ENCODE measurements at regions not wholly inside any gene's neighbourhood (a gene's known extent, or its start where the extent isn't known, plus 50 kb on each side); places are given as distances from the start of the nearest gene placed in this dataset.

DNA sequence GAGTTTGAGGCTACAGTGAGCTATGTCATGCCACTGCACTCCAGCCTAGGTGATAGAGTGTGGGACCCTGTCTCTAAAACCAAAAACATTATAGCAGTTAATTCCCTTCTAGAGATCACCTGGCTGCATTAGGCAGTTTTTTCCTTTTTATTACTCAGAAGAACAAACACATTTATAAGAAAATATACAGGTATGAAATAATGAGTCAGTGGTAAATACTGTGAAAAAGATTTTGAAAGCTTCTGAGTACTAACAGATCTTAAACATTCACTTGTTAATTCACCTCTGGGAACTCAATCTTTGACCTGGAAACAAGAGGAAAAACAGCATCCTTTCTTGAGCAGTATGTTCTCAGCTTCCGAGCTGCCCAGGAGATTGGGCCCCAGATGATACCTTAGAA, 64.1 kb downstream of the UCHL1 start:
- H3K36me3 ChIP-seq (ENCODE audit: insufficient read depth, low read length): no peaks in the 10 kb centered on the region
- H3K4me1 Mint-ChIP-seq (ENCODE audit: low read depth): no peaks in the 10 kb centered on the region
- H3K9me3 ChIP-seq (ENCODE audit: control insufficient read depth in 1 of 2, insufficient read depth in 1 of 2, low read length in 2 of 2): no peaks in the 10 kb centered on the region
- POLR2A ChIA-PET: no interaction called here
- H3K4me1 ChIP-seq (ENCODE audit: insufficient read depth, low read length): no peaks in the 10 kb centered on the region
- intact Hi-C loops (cut with DNase I, micrococcal nuclease): no loop called here
- H3K36me3 Mint-ChIP-seq (ENCODE audit: low read depth): no peaks in the 10 kb centered on the region
- TF ChIP-seq, protein P1, sequence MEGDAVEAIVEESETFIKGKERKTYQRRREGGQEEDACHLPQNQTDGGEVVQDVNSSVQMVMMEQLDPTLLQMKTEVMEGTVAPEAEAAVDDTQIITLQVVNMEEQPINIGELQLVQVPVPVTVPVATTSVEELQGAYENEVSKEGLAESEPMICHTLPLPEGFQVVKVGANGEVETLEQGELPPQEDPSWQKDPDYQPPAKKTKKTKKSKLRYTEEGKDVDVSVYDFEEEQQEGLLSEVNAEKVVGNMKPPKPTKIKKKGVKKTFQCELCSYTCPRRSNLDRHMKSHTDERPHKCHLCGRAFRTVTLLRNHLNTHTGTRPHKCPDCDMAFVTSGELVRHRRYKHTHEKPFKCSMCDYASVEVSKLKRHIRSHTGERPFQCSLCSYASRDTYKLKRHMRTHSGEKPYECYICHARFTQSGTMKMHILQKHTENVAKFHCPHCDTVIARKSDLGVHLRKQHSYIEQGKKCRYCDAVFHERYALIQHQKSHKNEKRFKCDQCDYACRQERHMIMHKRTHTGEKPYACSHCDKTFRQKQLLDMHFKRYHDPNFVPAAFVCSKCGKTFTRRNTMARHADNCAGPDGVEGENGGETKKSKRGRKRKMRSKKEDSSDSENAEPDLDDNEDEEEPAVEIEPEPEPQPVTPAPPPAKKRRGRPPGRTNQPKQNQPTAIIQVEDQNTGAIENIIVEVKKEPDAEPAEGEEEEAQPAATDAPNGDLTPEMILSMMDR (IDR thresholded peaks at IDR 0.05): no peak
- H3K9me3 Mint-ChIP-seq: peaks cover 2% of the 10 kb centered on the region
- DNase-seq (no peak), ATAC-seq (ENCODE audit: poor library complexity) (no peak)
- CTCF ChIA-PET: no interaction called here
- H3K27ac Mint-ChIP-seq: no peak overlapping the region
- no peaks in the 10 kb centered on the region for H3K27me3 ChIP-seq (ENCODE audit: control insufficient read depth in 1 of 2, insufficient read depth in 2 of 2, low read length in 2 of 2)
- no peak overlapping the region for H3K27ac ChIP-seq (ENCODE audit: low read depth in 1 of 2, low read length in 2 of 2)
- no peak overlapping the region for H3K4me3 ChIP-seq (ENCODE audit: low read length)
- no peak overlapping the region for H3K4me3 Mint-ChIP-seq
- peaks cover 2% of the 10 kb centered on the region for H3K27me3 Mint-ChIP-seq

GRCh38 chr4:41321216-41321945, 64.7 kb downstream of the UCHL1 start:
- ChIA-PET CTCF (no interaction called here), POLR2A (no interaction called here)
- no peak for DNase-seq
- no peaks in the 10 kb centered on the region for H3K9me3 ChIP-seq (ENCODE audit: control insufficient read depth in 1 of 2, insufficient read depth in 1 of 2, low read length in 2 of 2)
- no peak overlapping the region for H3K27ac ChIP-seq (ENCODE audit: low read depth in 1 of 2, low read length in 2 of 2)
- Mint-ChIP-seq H3K36me3 (ENCODE audit: low read depth) (no peaks in the 10 kb centered on the region), H3K9me3 (no peaks in the 10 kb centered on the region), H3K27ac (no peak overlapping the region), H3K4me1 (ENCODE audit: low read depth) (no peaks in the 10 kb centered on the region), H3K27me3 (no peaks in the 10 kb centered on the region), H3K4me3 (no peak overlapping the region)
- TF ChIP-seq, protein P1 (IDR thresholded peaks at IDR 0.05): no peak
- intact Hi-C loops (cut with DNase I, micrococcal nuclease): no loop called here
- H3K4me1 ChIP-seq (ENCODE audit: insufficient read depth, low read length): no peaks in the 10 kb centered on the region
- H3K27me3 ChIP-seq (ENCODE audit: control insufficient read depth in 1 of 2, insufficient read depth in 2 of 2, low read length in 2 of 2): no peaks in the 10 kb centered on the region
- no peaks in the 10 kb centered on the region for H3K36me3 ChIP-seq (ENCODE audit: insufficient read depth, low read length)
- H3K4me3 ChIP-seq (ENCODE audit: low read length): no peak overlapping the region
- ATAC-seq (ENCODE audit: poor library complexity): no peak

- Histone ChIP-seq H3K27ac (ENCODE audit: low read depth in 1 of 2, low read length in 2 of 2) (no peak overlapping the region), H3K36me3 (ENCODE audit: insufficient read depth, low read length) (no peaks in the 10 kb centered on the region), H3K4me1 (ENCODE audit: insufficient read depth, low read length) (no peaks in the 10 kb centered on the region), H3K4me3 (ENCODE audit: low read length) (no peak overlapping the region), H3K9me3 (ENCODE audit: control insufficient read depth in 1 of 2, insufficient read depth in 1 of 2, low read length in 2 of 2) (no peaks in the 10 kb centered on the region), H3K27me3 (ENCODE audit: control insufficient read depth in 1 of 2, insufficient read depth in 2 of 2, low read length in 2 of 2) (no peaks in the 10 kb centered on the region)
- Mint-ChIP-seq H3K36me3 (ENCODE audit: low read depth) (no peaks in the 10 kb centered on the region), H3K27ac (no peak overlapping the region), H3K4me3 (no peak overlapping the region), H3K9me3 (no peaks in the 10 kb centered on the region), H3K4me1 (ENCODE audit: low read depth) (no peaks in the 10 kb centered on the region), H3K27me3 (no peaks in the 10 kb centered on the region)
- POLR2A ChIA-PET: no interaction called here
- intact Hi-C loops (cut with DNase I, micrococcal nuclease): no loop called here
- no peak for DNase-seq
- TF ChIP-seq, protein P1 (IDR thresholded peaks at IDR 0.05): no peak
- no peak for ATAC-seq (ENCODE audit: poor library complexity)
- CTCF ChIA-PET: no interaction called here
These were observed 65.9 kb downstream of the UCHL1 start for GRCh38 chr4:41322617-41323016.
